Stimulated activated naive CD8-positive, alpha-beta T cell treated with anti-CD3 and anti-CD28 coated beads, Interleukin-15, Interleukin-2, amounts not matched to agents 100 U/mL and 50 U/mL, for 24 hours (primary cell): ENCODE measurements at regions not wholly inside any gene's neighbourhood (a gene's known extent, or its start where the extent isn't known, plus 50 kb on each side); places are given as distances from the start of the nearest gene placed in this dataset.
"Not testable (repeated sequence)": the region's sequence is repeated elsewhere in the genome, so short reads cannot be mapped to it uniquely, and the experiment has no call there.

Source experiments
- ATAC-seq: fragments of 150-1000 bp; cut with Tn5 transposase; one replicate; pipeline ENCODE4 v1.10.0; 2021
- DNase-seq: peaks from one replicate; pipeline ENCODE4 v3.0.0; 2021

- no peak for ATAC-seq
- DNase-seq: no peak
Measured at GRCh38 chr6:121691126-121691551, 255.7 kb downstream of the GJA1 start.

DNA sequence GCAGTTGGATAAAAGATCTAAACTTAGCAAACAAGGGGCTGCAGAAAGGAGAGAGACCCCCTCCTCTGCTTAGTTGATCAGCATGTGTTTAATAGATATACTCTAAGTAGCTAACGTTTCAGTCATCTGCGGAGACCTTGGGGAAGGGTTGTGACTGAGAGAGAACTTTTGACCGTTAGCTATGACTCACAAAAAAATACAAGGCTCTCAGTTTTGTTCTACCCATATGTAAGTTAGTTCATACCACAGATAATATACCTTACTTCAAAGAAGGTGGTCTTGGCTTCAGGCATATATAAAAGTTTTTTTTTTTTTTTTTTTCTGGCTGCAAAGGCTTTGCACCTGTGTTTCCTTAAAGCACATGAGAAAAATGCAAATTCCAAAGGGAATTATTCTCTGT lies 258.9 kb downstream of the GJA1 start:
- no peak for DNase-seq
- ATAC-seq: no peak

DNA sequence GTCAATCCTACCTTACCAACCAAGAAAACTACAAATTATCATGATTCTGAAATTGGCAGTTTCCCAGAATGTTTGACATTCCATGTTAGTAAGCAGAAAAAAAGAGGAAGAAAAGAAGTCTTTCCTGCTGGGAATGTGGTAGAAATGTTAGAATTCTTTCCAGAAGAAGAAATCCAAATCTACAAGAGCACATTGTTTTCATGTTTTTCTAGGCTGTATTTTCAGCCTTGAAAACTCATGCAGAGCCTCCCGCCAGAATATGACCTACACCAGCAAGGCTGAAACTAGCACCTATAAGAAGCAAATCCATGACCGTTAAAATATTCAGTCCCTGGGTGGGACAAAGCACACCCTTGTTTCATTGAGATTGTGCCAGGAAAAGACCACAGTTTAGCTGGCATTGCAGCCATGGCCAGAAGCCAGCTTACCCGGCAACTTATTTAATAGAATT lies 259.4 kb downstream of the GJA1 start:
- no peak for ATAC-seq

DNA sequence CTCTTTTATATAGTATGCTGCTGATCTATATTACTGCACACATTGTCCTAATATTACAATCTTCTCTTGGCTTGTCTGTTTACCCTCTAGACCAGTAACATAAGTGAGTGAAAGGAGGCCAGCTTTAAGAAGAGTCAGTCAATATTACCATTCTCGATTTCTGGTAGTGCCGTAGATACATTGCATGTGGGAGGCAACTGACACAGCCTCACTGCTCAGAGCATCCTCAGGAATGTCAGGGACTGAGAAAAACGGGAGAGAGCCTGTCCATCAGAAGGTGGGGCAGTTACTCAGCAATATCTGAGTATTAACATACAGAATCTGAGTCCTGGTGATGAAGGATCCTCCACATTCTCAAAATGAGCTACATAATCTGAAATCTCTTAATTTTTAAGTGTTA lies 259.9 kb downstream of the GJA1 start:
- ATAC-seq: no peak
- no peak for DNase-seq

More for the DNA sequence above, 259.4 kb downstream of the GJA1 start:
- DNase-seq: no peak

- ATAC-seq (no peak), DNase-seq (no peak)
Measured at GRCh38 chr6:121697921-121698320, 262.5 kb downstream of the GJA1 start.

GRCh38 chr6:121698617-121699016 lies 263.2 kb downstream of the GJA1 start:
- DNase-seq (no peak), ATAC-seq (no peak)

DNA sequence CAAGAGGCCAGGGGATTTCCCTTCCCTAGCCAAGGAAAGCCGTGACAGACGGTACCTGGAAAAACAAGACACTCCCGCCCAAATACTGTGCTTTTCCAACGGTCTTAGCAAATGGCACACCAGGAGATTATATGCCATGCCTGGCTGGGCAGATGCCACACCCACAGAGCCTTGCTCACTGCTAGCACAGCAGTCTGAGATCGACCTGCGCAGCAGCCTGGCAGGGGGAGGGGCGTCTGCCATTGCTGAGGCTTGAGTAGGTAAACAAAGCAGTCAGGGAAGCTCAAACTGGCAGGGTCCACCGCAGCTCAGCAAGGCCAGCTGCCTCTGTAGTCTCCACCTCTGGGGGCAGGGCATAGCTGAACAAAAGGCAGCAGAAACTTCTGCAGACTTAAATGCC lies 267.7 kb downstream of the GJA1 start:
- DNase-seq, ATAC-seq: not testable (repeated sequence)

GRCh38 chr6:121711472-121711871 lies 276.0 kb downstream of the GJA1 start:
- ATAC-seq: no peak
- DNase-seq: no peak

GRCh38 chr6:121717686-121718085 lies 282.2 kb downstream of the GJA1 start:
- DNase-seq (no peak), ATAC-seq (no peak)

- DNase-seq, ATAC-seq: not testable (repeated sequence)
Measured at GRCh38 chr6:121720867-121721266, 285.4 kb downstream of the GJA1 start.

DNA sequence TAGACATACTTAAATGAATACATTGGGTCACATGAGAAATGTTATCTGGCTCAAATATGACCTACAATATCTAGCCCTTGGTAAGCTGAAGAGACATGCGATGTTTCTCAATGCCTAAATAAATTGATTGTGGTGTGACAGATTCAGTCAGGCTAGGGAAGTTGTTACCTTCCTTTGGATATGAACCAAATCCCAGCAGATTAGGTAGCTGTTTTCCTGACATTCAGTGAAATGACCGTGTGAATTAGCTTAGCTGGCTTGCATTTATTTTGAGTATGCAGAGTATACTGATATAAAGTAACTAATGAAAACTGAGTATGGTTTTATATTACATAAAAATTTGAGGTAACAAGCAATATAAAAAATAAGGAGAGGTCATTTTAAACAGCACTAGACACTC lies 288.2 kb downstream of the GJA1 start:
- ATAC-seq (no peak), DNase-seq (no peak)

DNA sequence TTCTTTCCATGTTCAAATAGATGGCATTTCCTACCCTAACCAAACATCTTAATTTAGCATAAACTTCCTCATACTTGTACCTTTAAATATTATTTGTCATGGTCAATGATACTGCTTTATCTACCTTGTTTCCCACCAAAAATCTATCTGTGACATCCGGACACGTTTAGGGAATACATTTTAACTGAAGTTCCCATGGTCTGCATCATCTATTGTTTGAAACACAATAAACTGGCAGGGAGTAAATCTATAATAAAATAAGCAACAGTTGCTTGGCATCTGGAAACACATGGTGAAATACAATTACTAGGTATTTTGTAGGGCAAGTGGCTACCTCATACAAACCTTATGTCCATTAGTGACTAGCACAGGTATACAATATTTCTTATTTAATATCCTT lies 289.1 kb downstream of the GJA1 start:
- no peak for DNase-seq
- ATAC-seq: no peak

GRCh38 chr6:121726596-121726995 lies 291.1 kb downstream of the GJA1 start:
- no peak for ATAC-seq
- no peak for DNase-seq

- ATAC-seq (no peak), DNase-seq (no peak)
Measured at GRCh38 chr6:121730616-121731015, 295.2 kb downstream of the GJA1 start.

DNA sequence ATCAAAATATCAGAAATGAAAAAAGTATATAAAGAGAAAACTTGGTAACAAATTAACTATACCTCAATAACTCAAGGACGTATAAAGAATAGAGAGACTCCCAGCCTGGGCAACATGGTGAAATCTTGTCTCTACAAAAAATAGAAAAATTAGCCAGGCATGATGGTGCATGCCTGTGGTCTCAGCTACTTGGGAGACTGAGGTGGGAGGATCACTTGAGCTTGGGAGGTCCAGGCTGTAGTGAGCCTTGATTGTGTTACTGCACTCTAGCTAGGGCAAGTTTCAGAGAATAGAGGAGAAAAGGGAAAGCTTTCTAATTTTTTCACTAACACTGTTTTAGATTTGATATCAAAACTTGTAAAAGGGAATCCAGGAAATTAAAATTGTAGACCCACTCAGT lies 295.9 kb downstream of the GJA1 start:
- DNase-seq (no peak), ATAC-seq (no peak)

GRCh38 chr6:121732641-121733040 lies 297.2 kb downstream of the GJA1 start:
- ATAC-seq (no peak), DNase-seq (no peak)

DNA sequence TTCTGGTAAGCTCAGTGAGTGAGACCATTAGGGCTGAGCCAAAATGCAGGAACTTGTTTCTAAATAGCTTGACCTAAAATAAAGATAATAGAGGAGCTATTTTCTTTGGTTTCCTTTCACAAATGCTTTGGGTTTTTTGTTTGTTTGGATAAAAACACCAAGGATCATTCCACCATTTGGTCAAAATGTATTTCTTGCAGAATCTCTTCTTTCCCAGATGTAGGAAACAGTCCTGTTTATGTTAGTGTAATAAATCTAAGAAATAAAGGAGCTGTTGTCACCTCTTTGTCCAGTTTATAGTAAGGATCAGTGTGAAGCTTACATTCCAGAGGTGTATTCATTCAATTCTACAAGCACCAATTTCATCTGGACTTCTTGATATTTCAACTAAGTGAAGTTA lies 297.8 kb downstream of the GJA1 start:
- DNase-seq: no peak
- ATAC-seq: no peak

- not testable (repeated sequence) for ATAC-seq, DNase-seq
Measured at GRCh38 chr6:121740188-121740587, 304.7 kb downstream of the GJA1 start.

DNA sequence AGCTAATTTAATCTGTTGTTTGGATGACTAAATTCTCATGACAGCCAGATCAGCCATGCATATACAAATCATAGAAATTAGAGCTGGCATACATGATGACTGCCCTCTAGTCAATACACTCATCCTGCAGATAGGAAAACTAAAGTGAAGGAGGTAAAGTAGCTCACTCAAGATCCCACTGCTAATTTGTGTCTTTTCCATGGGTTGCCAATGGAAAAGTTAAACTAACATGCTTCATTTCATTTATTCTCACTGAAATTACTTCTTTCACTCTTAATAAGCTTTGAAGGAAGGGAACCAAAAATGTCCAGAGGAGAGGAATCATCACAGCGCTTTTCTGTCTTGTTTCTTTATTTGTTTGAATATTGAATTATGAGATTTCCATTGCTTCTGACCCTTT lies 308.2 kb downstream of the GJA1 start:
- DNase-seq (no peak), ATAC-seq (no peak)

- ATAC-seq: no peak
- no peak for DNase-seq
Measured at GRCh38 chr6:121748376-121748775, 312.9 kb downstream of the GJA1 start.

- ATAC-seq (no peak), DNase-seq (no peak)
Measured at GRCh38 chr6:121748850-121749249, 313.4 kb downstream of the GJA1 start.

- no peak for ATAC-seq
- no peak for DNase-seq
Measured at GRCh38 chr6:121755485-121755884, 320.0 kb downstream of the GJA1 start.

DNA sequence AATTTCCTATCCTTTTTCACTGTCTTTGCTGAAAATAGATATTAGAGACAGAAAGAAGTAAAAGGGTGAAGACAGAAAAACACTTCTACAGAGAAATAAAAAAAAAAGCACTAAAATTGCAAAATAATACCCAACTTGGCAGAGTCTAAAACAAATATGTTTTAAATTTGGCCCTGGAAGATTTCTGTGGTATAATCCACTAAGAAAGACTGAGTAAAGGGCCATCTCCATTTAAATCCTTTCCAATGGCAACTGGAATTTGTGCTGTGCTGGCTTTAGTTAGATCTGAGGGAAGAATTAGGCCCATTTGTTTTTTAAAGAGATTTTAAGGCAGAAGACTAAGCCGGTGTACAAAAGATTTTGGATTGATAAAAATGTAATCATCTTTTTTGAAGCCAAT lies 321.2 kb downstream of the GJA1 start:
- no peak for DNase-seq

GRCh38 chr6:121759370-121759769 lies 323.9 kb downstream of the GJA1 start:
- ATAC-seq (no peak), DNase-seq (no peak)

More for the DNA sequence above, 321.2 kb downstream of the GJA1 start:
- ATAC-seq: no peak

DNA sequence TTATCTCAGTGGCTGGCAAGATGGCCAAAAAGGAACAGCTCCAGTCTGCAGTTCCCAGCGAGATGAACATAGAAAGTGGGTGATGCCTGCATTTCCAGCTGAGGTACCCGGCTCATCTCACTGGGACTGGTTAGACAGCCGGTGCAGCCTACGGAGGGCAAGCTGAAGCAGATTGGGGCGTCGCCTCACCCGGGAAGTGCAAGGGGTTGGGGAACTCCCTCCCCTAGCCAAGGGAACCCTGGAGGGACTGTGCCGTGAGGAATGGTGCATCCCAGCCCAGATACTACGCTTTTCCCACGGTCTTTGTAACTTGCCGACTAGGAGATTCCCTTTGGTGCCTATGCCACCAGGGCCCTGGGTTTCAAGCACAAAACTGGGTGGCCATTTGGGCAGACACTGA lies 324.7 kb downstream of the GJA1 start:
- DNase-seq: no peak
- no peak for ATAC-seq
